GM20000 (cell line): ENCODE measurements at regions not wholly inside any gene's neighbourhood (a gene's known extent, or its start where the extent isn't known, plus 50 kb on each side); places are given as distances from the start of the nearest gene placed in this dataset.

Experiments used
- DNase-seq: peaks from one replicate; pipeline ENCODE4 v3.0.0; 2012; ENCODE audit warnings: low spot score
- TF ChIP-seq, protein P1 (sequence below): IDR thresholded peaks from 2 replicates; pipeline ENCODE4 v1.5.1; 2012; ENCODE audit warnings: mild to moderate bottlenecking, control low read depth; ENCODE audit errors: extremely low read depth, missing control alignments

DNA sequence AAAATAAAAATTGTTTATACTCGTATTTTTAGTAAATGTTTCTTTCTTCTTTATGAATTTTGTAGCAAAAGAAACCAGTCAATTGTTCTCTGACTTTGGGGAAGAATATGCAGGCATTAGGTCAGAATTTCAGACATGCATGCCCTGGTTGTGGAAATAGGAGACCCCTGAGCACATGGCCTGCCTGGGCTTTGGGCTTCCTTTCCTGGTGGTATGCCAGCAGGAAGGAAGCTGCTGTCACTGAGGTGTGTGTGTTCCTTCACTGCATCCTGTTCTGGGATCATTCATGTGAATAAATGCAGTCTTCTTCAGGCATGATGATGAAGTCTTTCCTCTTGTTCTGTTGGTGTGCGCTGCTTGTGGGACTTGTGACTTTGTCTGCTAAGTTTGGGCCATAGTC is 920.2 kb upstream of the VRK2 start:
- DNase-seq, result no peak
- TF ChIP-seq, protein P1, sequence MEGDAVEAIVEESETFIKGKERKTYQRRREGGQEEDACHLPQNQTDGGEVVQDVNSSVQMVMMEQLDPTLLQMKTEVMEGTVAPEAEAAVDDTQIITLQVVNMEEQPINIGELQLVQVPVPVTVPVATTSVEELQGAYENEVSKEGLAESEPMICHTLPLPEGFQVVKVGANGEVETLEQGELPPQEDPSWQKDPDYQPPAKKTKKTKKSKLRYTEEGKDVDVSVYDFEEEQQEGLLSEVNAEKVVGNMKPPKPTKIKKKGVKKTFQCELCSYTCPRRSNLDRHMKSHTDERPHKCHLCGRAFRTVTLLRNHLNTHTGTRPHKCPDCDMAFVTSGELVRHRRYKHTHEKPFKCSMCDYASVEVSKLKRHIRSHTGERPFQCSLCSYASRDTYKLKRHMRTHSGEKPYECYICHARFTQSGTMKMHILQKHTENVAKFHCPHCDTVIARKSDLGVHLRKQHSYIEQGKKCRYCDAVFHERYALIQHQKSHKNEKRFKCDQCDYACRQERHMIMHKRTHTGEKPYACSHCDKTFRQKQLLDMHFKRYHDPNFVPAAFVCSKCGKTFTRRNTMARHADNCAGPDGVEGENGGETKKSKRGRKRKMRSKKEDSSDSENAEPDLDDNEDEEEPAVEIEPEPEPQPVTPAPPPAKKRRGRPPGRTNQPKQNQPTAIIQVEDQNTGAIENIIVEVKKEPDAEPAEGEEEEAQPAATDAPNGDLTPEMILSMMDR, result no peak

DNA sequence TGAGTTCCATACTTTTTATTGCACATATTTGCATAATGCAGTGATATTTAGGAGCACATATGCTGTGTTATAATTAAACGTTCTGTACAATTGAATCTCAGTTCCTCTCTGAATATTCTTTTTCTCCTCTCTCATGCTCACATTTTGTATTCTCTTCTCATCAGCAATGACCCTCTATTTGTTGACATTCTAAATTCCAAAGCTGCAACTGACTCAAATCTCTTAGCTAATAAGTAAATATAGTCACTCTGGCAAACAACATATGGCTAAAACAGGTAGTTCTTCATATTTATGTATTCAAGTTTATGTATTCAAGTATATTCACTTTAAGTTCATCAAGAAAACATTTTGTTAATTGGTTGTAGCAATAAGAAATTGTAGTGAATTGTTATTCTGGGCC is 907.4 kb upstream of the VRK2 start:
- TF ChIP-seq, protein P1, result no peak
- no peak for DNase-seq

DNA sequence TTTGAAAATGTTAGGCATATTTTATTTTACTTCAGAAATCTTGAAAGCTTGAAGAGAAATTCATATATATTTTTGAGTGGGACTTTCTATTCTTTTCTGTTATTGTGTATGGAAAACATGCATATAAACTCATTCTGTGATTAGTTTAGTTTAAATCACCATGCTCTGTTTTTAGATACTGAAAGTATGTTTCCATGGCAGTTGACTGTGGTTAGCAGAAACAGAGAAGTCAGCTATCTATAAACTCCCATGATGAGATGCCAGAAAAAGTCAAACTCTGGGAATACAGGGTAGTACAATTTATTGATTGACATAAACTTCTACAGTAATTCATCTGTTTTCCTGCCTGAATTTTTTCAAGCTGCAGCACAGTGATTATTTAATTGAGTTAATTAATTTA is 905.3 kb upstream of the VRK2 start:
- DNase-seq, result no peak
- TF ChIP-seq, protein P1, result no peak

DNA sequence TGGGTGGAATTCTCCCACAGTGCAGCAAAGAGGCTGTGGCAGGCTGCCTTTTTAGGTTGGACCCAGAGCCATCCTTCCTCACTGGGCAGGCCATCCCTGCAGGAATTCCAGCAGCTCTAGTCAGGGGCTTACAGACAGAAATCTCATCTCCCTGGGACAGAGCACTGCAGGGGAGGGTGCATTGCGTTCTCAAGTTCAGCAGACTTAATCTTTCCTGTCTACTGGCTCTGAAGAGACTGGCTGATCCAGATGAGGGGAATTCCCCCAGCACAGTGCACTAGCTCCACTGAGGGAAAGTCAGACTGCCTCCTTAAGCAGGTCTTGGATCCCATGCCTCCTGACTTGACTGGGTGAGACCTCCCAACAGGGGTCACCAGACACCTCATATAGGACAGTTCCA is 899.7 kb upstream of the VRK2 start:
- TF ChIP-seq, protein P1, result no peak
- no peak for DNase-seq

DNA sequence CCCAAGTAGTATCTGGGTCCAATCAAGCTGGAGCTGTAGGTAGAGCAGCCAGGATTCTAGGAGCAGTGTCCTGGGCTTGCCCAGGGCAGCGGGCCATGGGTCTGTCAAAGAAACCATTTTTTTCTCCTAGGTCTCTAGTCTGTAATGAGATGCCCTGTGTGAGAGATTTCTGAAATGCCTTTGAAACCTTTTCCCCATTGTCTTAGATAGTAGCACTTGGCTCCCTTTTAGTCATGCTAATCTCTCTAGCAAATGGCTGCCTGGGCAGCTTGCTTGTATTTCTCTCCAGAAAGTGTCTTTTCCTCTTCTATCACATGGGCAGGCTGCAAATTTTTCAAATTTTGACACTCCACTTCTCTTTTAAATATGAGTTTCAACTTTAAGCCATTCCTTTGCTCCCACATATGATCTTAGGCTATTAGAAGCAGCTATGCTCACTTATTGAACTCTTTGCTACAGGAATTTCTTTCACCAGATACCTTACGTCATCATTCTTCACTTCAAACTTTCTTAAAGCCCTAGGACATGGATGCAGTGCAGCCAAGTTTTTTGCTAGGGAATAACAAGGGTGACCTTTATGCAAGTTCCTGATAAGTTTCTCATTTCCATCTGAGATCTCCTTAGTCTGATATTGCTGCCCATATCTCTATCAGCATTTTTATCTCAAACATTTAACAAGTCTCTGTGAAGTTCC is 890.2 kb upstream of the VRK2 start:
- TF ChIP-seq, protein P1, result no peak
- no peak for DNase-seq

DNA sequence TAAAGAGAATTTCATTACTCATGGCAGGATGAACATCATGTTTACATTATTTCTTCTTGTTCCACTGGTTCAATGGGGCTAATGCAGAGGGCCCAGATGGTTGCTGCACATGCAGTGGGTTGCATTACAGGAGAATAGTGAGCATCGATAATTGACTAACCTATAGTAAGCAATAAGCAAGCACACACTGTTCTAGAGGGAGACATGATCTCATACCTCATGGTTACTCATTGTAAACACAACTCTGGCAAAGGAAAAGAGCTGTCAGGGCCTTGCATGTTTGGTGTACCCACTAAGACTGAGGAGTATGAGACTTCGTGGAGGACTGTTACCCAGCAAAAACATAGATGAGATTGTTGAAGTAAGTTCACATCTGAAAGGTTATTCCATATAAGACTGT is 885.6 kb upstream of the VRK2 start:
- TF ChIP-seq, protein P1, result no peak
- DNase-seq, result no peak

DNA sequence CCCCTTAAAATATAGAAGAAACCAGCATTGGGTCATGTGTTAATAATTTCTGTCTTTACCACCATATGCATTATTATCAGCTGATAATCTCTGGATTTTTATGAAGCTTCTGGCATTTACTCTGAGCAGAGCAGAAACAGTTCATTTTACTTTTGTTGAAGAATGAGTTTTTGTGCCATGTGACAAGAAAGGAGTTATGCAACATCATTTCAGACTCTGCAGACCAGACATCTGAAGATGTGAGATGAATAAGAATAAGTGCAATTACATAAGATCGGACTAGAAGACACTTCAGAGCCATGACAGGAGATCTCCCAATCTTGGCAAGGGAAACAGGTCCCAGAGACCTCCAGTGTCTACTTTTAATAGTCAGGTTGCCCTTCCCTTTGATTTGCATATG is 869.4 kb upstream of the VRK2 start:
- TF ChIP-seq, protein P1, result no peak
- no peak for DNase-seq
